GM19023 (cell line): ENCODE measurements at regions not wholly inside any gene's neighbourhood (a gene's known extent, or its start where the extent isn't known, plus 50 kb on each side); places are given as distances from the start of the nearest gene placed in this dataset.

Experiments
- ATAC-seq: cut with Tn5 transposase; IDR thresholded peaks from one replicate; pipeline ENCODE4 v1.9.1; 2021; ENCODE audit warnings: mild to moderate bottlenecking, moderate library complexity; ENCODE audit not compliant: unreplicated experiment

DNA sequence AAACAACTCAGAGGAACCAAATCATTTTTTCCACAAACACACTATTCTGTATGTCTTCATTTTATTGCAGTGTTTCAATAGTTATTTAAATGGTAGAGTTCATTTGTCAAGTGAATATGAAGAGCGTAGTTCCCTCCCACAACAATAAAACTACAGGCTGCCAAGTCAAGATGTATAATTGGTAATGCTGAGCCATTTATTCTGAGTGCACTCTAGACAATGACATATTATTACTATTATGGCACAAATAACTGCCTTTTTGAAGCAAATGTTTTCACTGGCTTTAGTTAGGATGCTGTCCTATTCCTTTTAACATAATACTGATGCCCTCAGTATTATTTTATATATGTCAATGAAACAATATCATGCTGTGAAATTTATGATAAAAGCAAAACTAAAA, 102.7 kb upstream of the PCDH15 start:
- no peak for ATAC-seq

DNA sequence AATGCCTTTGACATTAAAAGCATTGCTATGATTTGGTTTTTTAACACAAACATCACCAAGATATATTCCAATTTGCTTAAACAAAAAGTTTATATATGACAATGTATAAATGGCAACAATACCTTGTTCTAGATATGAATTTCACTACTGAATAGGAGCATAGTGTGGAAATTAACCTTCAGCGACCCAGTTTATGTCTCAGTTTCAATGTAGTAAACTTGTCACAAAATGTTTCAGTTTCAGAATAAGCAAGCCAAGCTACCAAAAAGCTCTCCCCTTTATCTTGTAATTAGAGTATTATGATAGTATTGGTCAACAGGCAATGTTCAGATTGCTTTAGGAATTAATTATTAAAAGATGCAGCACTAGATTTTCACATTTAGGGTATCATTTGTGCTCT, 99.6 kb upstream of the PCDH15 start:
- ATAC-seq: no peak

DNA sequence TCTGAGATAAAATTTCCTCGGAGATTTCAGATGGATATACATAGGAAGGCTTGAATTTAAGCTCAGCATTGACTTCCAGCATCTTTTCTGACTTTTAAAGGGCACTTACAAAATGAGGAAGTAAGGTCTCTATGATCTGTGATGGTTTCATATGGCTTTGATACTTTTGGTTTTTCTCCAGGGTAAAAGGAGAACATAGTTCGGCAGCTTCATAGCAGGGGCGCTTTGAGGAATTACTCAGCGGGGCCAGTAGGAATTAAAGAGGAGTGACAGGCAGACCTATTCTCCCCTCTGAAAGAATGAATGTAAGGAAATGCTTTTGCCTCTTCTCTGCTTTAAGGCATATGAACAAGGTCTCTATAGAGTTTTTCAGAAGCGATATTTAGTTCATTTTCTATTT, 80.0 kb upstream of the PCDH15 start:
- ATAC-seq: no peak

DNA sequence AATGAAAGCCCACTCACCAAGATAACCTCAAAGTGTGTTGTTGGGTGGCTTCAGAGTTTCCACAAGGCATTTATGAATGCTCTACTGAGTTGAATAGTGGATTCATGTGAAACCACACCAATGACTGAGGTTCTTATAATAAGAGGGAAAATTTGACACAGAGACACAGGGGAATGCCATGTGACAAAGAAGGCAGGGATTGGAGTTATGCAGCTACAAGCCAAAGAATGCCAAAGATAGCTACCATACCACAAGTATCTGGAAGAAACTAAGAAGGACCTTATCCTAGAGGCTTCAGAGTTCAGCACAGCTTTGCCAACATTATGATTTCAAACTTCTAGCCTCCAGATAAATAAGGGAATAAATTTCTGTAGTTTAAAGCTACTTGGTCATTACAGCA, 68.0 kb upstream of the PCDH15 start:
- no peak for ATAC-seq

DNA sequence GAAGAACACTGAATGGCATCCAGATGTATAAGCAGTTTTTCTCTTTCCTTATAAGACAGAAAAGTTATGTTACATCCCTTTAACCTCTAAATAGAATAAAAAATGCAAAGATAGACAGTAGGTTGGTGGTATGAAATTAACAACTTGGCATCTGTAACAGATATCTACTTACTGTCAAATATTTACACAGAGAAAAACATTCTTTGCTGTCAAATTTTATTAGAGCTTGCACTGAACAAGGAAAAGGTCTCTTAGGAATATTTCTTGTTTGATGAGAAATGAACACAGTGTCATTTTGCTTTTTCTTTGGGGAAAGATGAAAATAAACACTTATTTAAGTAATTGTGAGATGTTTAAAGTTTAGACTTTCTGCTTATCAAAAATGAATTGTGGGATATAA, 65.6 kb upstream of the PCDH15 start:
- no peak for ATAC-seq

DNA sequence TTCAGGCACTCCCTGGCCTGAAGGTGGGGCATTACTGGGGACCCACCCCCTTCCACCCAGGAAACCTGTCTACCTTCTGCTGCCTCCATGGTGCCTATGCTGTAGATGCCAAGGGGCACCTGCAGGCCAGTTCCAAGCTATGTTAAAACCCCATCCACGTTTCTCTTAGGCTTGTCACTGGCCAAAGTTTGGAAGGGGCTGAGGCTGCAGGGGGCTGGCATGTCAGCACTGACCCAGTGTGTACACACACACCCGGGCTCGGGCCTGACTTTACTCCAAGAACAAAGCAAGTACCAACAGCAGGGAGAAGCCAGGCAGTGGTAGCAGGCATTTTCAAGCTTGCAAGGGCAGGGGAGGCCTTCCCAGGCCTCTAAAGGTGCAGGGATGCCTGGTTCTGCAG, 53.8 kb upstream of the PCDH15 start:
- no peak for ATAC-seq

DNA sequence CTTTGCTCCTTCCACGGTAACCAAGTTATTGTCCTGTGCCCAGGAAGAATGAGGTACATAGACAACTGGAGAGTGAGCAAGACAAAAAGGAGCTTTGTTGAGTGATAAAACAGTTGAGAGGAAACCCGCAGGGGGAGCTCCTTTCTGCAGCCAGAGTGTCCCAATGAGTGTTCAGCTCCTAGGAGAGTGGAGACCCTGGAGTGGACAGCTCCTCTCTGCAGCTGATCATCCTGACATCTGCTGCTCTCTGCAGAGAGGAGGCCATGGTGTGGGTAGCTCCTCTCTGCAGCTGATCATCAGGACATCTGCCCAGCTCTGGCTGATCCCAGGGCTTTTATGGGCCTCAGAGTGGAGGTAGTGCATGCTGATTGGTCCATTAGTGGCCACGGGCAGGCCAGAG, 53.4 kb upstream of the PCDH15 start:
- no peak for ATAC-seq

DNA sequence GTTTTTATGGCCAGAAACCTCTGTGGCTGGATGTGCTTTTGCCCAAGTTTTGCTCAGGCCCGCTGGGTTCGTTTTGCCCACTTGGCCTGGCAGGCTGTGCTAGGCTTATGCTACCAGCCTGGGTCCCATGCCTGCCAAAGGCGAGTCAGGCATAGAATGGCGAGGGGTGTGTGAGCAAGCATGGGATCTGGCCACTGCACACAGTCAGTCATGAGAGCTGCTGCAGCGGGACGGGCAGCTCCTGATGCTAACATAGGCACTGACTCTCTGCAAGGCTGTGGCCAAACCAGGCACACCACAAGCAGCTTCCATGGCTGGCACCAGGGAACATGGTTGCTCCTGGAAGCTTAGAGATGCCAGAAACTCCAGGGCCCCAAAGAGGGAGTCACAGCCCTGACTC, 52.9 kb upstream of the PCDH15 start:
- no peak for ATAC-seq
